SK-N-SH treated with all-trans-retinoic acid at 6 μM for 48 hours (cell line): ENCODE measurements at regions not wholly inside any gene's neighbourhood (a gene's known extent, or its start where the extent isn't known, plus 50 kb on each side); places are given as distances from the start of the nearest gene placed in this dataset.

ENCODE experiments used
- ATAC-seq: fragments of 200-7000 bp; cut with Tn5 transposase; 3 replicates; pipeline ENCODE4 v1.9.1; 2020; ENCODE audit warnings: mild to moderate bottlenecking, moderate library complexity
- BACH2 ChIP-seq: fragments of 250-450 bp; sonication (Bioruptor Pico); IDR thresholded peaks from 2 replicates; pipeline ENCODE4 v1.9.0; 2021; ENCODE audit warnings: mild to moderate bottlenecking, borderline replicate concordance
- ESRRG ChIP-seq: fragments of 250-450 bp; sonication (Bioruptor Pico); IDR thresholded peaks from 2 replicates; pipeline ENCODE4 v1.6.1; 2021; ENCODE audit warnings: mild to moderate bottlenecking
- GLIS3 ChIP-seq: fragments of 250-450 bp; sonication (Bioruptor Pico); IDR thresholded peaks from 2 replicates; pipeline ENCODE4 v1.5.0; 2020; ENCODE audit warnings: mild to moderate bottlenecking, moderate library complexity
- ISL1 ChIP-seq: fragments of 250-450 bp; sonication (Bioruptor Pico); IDR thresholded peaks from 2 replicates; pipeline ENCODE4 v2.1.2; 2022; ENCODE audit warnings: mild to moderate bottlenecking, moderate library complexity
- OSR1 ChIP-seq: fragments of 250-450 bp; sonication (Bioruptor Pico); IDR thresholded peaks from 2 replicates; pipeline ENCODE4 v1.8.0; 2022; ENCODE audit warnings: moderate library complexity, mild to moderate bottlenecking, inconsistent platforms
- PPARA ChIP-seq: fragments of 250-450 bp; sonication (Bioruptor Pico); IDR thresholded peaks from 2 replicates; pipeline ENCODE4 v1.5.0; 2020; ENCODE audit warnings: mild to moderate bottlenecking, borderline replicate concordance
- RARB ChIP-seq: fragments of 250-450 bp; sonication (Bioruptor Pico); IDR thresholded peaks from 2 replicates; pipeline ENCODE4 v1.8.0; 2021; ENCODE audit warnings: mild to moderate bottlenecking, moderate library complexity
- SNAI2 ChIP-seq: fragments of 250-450 bp; sonication (Bioruptor Pico); IDR thresholded peaks from 2 replicates; pipeline ENCODE4 v1.5.0; 2020; ENCODE audit warnings: mild to moderate bottlenecking, moderate library complexity
- TCF4 ChIP-seq: fragments of 250-450 bp; sonication (Bioruptor Pico); IDR thresholded peaks from 2 replicates; pipeline ENCODE4 v1.8.0; 2021; ENCODE audit warnings: mild to moderate bottlenecking, moderate library complexity, borderline replicate concordance
- TOX ChIP-seq: fragments of 250-450 bp; sonication (Bioruptor Pico); IDR thresholded peaks from 2 replicates; pipeline ENCODE4 v1.8.0; 2021; ENCODE audit warnings: mild to moderate bottlenecking, moderate library complexity, borderline replicate concordance
- ZC3H10 ChIP-seq: fragments of 250-450 bp; sonication (Bioruptor Pico); IDR thresholded peaks from 2 replicates; pipeline ENCODE4 v1.5.1; 2021; ENCODE audit warnings: mild to moderate bottlenecking, moderate library complexity
- ZFP3 ChIP-seq: fragments of 250-450 bp; sonication (Bioruptor Pico); IDR thresholded peaks from 2 replicates; pipeline ENCODE4 v1.5.0; 2020; ENCODE audit warnings: mild to moderate bottlenecking, moderate library complexity
- ZFP30 ChIP-seq: fragments of 450-650 bp; formaldehyde crosslinking; IDR thresholded peaks from 2 replicates; pipeline ENCODE4 v1.5.0; 2022; ENCODE audit warnings: mild to moderate bottlenecking, moderate library complexity
- ZNF565 ChIP-seq: fragments of 450-650 bp; formaldehyde crosslinking; conservative IDR thresholded peaks from 2 replicates; pipeline ENCODE4 v1.5.0; 2020; ENCODE audit warnings: low read depth, mild to moderate bottlenecking, moderate library complexity
- ZNF70 ChIP-seq: fragments of 450-650 bp; formaldehyde crosslinking; IDR thresholded peaks from 2 replicates; pipeline ENCODE4 v1.5.0; 2020; ENCODE audit warnings: mild to moderate bottlenecking, moderate library complexity
- ZNF8 ChIP-seq: fragments of 450-650 bp; formaldehyde crosslinking; IDR thresholded peaks from 2 replicates; pipeline ENCODE4 v1.5.0; 2020; ENCODE audit warnings: mild to moderate bottlenecking, moderate library complexity
- TF ChIP-seq, protein P1 (sequence below): fragments of 250-450 bp; sonication (Bioruptor Pico); IDR thresholded peaks from 2 replicates; pipeline ENCODE4 v1.8.0; 2021; ENCODE audit warnings: low read depth, mild to moderate bottlenecking, moderate library complexity, borderline replicate concordance
- TF ChIP-seq, protein P2 (sequence below): fragments of 250-450 bp; sonication (Bioruptor Pico); IDR thresholded peaks from 2 replicates; pipeline ENCODE4 v1.5.1; 2021; ENCODE audit warnings: mild to moderate bottlenecking, moderate library complexity
- TF ChIP-seq, protein P3 (sequence below): fragments of 250-450 bp; sonication (Bioruptor Pico); IDR thresholded peaks from 2 replicates; pipeline ENCODE4 v1.8.0; 2020; ENCODE audit warnings: mild to moderate bottlenecking, moderate library complexity, borderline replicate concordance
- TF ChIP-seq, protein P4 (sequence below): fragments of 250-450 bp; sonication (Bioruptor Pico); IDR thresholded peaks from 2 replicates; pipeline ENCODE4 v1.5.0; 2020; ENCODE audit warnings: mild to moderate bottlenecking, moderate library complexity

DNA sequence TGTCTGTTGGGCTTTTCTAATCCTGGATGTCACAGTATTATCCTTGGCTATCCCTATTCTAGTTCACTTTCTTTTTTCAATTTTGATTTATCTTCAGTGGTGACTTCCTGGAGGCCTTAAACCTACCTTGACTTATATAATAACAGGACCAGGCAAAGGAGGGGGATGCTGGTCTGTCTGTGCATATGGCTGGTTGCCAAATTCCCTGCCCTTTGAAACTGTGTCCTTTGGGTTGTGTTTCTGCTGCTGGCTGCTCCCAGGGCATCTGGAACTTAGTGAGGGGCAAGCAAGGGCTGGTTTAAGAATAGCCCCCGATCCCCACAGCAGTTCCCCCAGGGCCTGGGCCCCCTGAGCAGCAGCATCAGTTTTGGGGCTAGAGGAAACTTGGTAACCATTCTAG lies 96.0 kb upstream of the MAX start:
- no peak for ATAC-seq
- TF ChIP-seq ZNF70 (CRISPR knock-in tag) (no peak), RARB (CRISPR knock-in tag) (no peak), PPARA (CRISPR knock-in tag) (no peak), ZNF8 (CRISPR knock-in tag) (no peak), ESRRG (CRISPR knock-in tag) (no peak), SNAI2 (CRISPR knock-in tag) (no peak), BACH2 (CRISPR knock-in tag) (no peak), GLIS3 (CRISPR knock-in tag) (no peak), TCF4 (no peak), ZFP30 (CRISPR knock-in tag) (no peak), ZC3H10 (no peak)
- TF ChIP-seq, protein P1, sequence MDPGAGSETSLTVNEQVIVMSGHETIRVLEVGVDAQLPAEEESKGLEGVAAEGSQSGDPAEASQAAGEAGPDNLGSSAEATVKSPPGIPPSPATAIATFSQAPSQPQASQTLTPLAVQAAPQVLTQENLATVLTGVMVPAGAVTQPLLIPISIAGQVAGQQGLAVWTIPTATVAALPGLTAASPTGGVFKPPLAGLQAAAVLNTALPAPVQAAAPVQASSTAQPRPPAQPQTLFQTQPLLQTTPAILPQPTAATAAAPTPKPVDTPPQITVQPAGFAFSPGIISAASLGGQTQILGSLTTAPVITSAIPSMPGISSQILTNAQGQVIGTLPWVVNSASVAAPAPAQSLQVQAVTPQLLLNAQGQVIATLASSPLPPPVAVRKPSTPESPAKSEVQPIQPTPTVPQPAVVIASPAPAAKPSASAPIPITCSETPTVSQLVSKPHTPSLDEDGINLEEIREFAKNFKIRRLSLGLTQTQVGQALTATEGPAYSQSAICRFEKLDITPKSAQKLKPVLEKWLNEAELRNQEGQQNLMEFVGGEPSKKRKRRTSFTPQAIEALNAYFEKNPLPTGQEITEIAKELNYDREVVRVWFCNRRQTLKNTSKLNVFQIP = no peak

DNA sequence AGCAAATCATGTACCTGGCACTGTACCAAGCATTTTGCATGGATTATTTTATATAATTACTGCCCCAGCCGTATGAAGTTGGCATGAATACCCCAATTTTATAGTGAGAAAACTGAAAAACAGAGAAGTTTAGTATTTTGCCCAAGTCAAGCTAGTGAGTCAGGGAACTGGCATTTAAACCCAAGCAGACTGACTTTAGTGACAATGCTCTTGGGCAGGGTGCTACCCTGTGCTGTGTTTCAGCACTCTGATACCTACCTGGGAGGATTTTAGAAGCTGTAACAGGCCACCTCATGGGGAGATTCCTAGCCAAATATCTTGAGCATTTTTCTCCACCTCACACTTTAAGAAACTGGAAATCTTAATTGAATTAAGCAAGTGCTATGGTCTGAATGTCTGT lies 98.1 kb upstream of the MAX start:
- no peak for TF ChIP-seq ZNF8 (CRISPR knock-in tag)
- TF ChIP-seq TCF4 = no peak
- no peak for TF ChIP-seq ZC3H10
- no peak for TF ChIP-seq ISL1 (CRISPR knock-in tag)
- no peak for TF ChIP-seq ZNF565
- no peak for TF ChIP-seq ZFP30 (CRISPR knock-in tag)
- TF ChIP-seq ESRRG (CRISPR knock-in tag) = no peak
- no peak for TF ChIP-seq SNAI2 (CRISPR knock-in tag)
- no peak for TF ChIP-seq TOX (CRISPR knock-in tag)
- no peak for TF ChIP-seq GLIS3 (CRISPR knock-in tag)
- TF ChIP-seq, protein P2, sequence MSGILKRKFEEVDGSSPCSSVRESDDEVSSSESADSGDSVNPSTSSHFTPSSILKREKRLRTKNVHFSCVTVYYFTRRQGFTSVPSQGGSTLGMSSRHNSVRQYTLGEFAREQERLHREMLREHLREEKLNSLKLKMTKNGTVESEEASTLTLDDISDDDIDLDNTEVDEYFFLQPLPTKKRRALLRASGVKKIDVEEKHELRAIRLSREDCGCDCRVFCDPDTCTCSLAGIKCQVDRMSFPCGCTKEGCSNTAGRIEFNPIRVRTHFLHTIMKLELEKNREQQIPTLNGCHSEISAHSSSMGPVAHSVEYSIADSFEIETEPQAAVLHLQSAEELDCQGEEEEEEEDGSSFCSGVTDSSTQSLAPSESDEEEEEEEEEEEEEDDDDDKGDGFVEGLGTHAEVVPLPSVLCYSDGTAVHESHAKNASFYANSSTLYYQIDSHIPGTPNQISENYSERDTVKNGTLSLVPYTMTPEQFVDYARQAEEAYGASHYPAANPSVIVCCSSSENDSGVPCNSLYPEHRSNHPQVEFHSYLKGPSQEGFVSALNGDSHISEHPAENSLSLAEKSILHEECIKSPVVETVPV (CRISPR knock-in tag) = no peak
- no peak for TF ChIP-seq BACH2 (CRISPR knock-in tag)
- TF ChIP-seq, protein P1 = no peak
- TF ChIP-seq, protein P3, sequence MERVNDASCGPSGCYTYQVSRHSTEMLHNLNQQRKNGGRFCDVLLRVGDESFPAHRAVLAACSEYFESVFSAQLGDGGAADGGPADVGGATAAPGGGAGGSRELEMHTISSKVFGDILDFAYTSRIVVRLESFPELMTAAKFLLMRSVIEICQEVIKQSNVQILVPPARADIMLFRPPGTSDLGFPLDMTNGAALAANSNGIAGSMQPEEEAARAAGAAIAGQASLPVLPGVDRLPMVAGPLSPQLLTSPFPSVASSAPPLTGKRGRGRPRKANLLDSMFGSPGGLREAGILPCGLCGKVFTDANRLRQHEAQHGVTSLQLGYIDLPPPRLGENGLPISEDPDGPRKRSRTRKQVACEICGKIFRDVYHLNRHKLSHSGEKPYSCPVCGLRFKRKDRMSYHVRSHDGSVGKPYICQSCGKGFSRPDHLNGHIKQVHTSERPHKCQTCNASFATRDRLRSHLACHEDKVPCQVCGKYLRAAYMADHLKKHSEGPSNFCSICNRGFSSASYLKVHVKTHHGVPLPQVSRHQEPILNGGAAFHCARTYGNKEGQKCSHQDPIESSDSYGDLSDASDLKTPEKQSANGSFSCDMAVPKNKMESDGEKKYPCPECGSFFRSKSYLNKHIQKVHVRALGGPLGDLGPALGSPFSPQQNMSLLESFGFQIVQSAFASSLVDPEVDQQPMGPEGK (CRISPR knock-in tag) = no peak
- ATAC-seq = no peak

DNA sequence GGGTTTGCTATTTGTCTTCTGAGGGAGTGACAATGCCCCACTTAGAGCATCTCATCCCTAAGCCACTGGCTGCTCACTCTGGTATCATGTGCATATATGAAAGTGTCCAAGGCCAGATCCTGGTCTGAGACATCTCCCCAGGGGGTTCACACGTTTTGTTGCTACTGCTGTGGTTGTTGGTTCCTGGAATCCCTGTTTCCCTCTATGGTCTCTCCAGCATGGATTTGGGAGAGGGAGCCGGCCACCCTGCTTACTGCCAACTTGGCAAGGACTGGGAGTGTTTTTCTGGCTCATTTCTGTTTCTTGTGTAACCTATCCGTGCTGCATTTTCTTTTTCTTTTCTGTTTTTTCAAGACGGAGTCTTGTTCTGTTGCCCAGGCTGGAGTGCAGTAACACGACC lies 101.3 kb upstream of the MAX start:
- TF ChIP-seq ZFP30 (CRISPR knock-in tag) (no peak), TCF4 (no peak), TOX (CRISPR knock-in tag) (no peak), ZNF8 (CRISPR knock-in tag) (no peak), GLIS3 (CRISPR knock-in tag) (no peak), ZNF70 (CRISPR knock-in tag) (no peak), OSR1 (no peak), ZFP3 (CRISPR knock-in tag) (no peak), PPARA (CRISPR knock-in tag) (no peak), ESRRG (CRISPR knock-in tag) (no peak), RARB (CRISPR knock-in tag) (no peak)
- TF ChIP-seq, protein P3 (CRISPR knock-in tag) = no peak
- TF ChIP-seq, protein P4, sequence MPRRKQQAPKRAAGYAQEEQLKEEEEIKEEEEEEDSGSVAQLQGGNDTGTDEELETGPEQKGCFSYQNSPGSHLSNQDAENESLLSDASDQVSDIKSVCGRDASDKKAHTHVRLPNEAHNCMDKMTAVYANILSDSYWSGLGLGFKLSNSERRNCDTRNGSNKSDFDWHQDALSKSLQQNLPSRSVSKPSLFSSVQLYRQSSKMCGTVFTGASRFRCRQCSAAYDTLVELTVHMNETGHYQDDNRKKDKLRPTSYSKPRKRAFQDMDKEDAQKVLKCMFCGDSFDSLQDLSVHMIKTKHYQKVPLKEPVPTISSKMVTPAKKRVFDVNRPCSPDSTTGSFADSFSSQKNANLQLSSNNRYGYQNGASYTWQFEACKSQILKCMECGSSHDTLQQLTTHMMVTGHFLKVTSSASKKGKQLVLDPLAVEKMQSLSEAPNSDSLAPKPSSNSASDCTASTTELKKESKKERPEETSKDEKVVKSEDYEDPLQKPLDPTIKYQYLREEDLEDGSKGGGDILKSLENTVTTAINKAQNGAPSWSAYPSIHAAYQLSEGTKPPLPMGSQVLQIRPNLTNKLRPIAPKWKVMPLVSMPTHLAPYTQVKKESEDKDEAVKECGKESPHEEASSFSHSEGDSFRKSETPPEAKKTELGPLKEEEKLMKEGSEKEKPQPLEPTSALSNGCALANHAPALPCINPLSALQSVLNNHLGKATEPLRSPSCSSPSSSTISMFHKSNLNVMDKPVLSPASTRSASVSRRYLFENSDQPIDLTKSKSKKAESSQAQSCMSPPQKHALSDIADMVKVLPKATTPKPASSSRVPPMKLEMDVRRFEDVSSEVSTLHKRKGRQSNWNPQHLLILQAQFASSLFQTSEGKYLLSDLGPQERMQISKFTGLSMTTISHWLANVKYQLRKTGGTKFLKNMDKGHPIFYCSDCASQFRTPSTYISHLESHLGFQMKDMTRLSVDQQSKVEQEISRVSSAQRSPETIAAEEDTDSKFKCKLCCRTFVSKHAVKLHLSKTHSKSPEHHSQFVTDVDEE = no peak
- TF ChIP-seq, protein P1 = no peak
- TF ChIP-seq, protein P2 (CRISPR knock-in tag) = no peak
- no peak for ATAC-seq
